H1 (cell line): ENCODE measurements at regions not wholly inside any gene's neighbourhood (a gene's known extent, or its start where the extent isn't known, plus 50 kb on each side); places are given as distances from the start of the nearest gene placed in this dataset.

ENCODE experiments used
- CHD7 ChIP-seq: fragments of 300-600 bp; sonication (generic); IDR thresholded peaks from 2 replicates; pipeline ENCODE4 v1.7.1; 2012; ENCODE audit warnings: low read length, moderate library complexity, mild to moderate bottlenecking, inconsistent platforms; ENCODE audit not compliant: insufficient replicate concordance
- EZH2 ChIP-seq: fragments of 200-600 bp; sonication (generic); IDR thresholded peaks from 2 replicates; pipeline ENCODE4 v1.7.1; 2012; ENCODE audit warnings: low read depth, mild to moderate bottlenecking, moderate library complexity, low read length, inconsistent platforms; ENCODE audit not compliant: severe bottlenecking

DNA sequence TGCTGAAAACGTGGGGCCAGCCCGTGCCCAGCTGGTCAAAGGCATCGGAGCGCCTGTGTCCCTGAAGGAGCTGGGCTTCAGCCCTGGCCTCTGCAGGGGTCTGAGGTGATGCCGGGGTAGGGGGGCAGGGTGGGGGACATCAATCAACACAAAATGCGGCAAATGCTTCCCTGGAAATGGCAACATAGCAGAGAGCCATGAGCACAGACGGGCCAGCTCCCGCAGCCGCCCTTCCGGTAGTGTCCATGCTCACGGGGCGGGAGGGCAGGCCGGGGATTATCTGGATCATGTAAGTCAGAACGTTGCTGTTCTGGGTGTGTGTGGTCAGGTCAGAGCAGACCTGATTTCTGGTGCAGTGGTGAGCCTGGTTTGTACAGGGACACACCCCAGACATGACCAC, 56.5 kb upstream of the TWIST2 start (continued):
- TF ChIP-seq CHD7 (no peak), EZH2 (no peak)
- TF ChIP-seq, all 59 proteins: peak for 0
